ENCODE measurements at regions not wholly inside any gene's neighbourhood (a gene's known extent, or its start where the extent isn't known, plus 50 kb on each side); places are given as distances from the start of the nearest gene placed in this dataset.

- no peak for FAIRE-seq
- ATAC-seq: no peak
- TF ChIP-seq E2F5 (CRISPR knock-in tag; IDR thresholded peaks at IDR 0.05): no peak
- TF ChIP-seq HINFP (tag; conservative IDR thresholded peaks at IDR 0.05; ENCODE audit: low read depth): no peak
- H3K27ac ChIP-seq (ENCODE audit: extremely low read depth, low read depth, low read length): no peak overlapping the region
- POLR2A ChIA-PET: no interaction called here
- H3K36me3 ChIP-seq (ENCODE audit: control insufficient read depth, insufficient read depth, low read length): no peaks in the 10 kb centered on the region
- no peak overlapping the region for H3K4me3 ChIP-seq
- no peak overlapping the region for H2AFZ ChIP-seq (ENCODE audit: low read depth, low read length)
- H4K20me1 ChIP-seq (replicated peaks; ENCODE audit: control insufficient read depth, insufficient read depth, low read length): no peaks in the 10 kb centered on the region
- no peak for DNase-seq (ENCODE audit: extremely low read depth in 1 of 4, low spot score in 3 of 4)
- no peak overlapping the region for H3K4me2 ChIP-seq (ENCODE audit: insufficient read depth, low read length)
- CTCF ChIA-PET (ENCODE audit: low intra/inter-chr PET ratio): no interaction called here
- no peak overlapping the region for H3K9ac ChIP-seq (ENCODE audit: insufficient read depth in 1 of 2, low read depth in 2 of 2, low read length in 2 of 2)
- H3K9me1 ChIP-seq (ENCODE audit: control insufficient read depth, insufficient read depth, low read length): no peaks in the 10 kb centered on the region
- no peaks in the 10 kb centered on the region for H3K79me2 ChIP-seq (ENCODE audit: control insufficient read depth, insufficient read depth, low read length)
- 0% methylated on average over 5 of the region's 16 CpGs for WGBS (ENCODE audit: insufficient coverage, low coverage, missing lambda C conversion rate)
- in situ Hi-C loops (cut with MboI): no loop called here
- H3K4me1 ChIP-seq (replicated peaks in 1 of 2; ENCODE audit: control insufficient read depth in 2 of 2, insufficient read depth in 2 of 2, low read length in 2 of 2): no peaks in the 10 kb centered on the region; a peak in 1 of 5 replicates
- no TSS peak for BruUV-seq (replicated peaks)
- peaks cover 4 to 20% of the 10 kb centered on the region in 2 experiments; a peak in 2 of 5 replicates for H3K27me3 ChIP-seq (ENCODE audit: control insufficient read depth in 2 of 2, insufficient read depth in 2 of 2, low read length in 2 of 2)
- intact Hi-C loops (cut with micrococcal nuclease): no loop called here
- H3K9me3 ChIP-seq (replicated peaks; ENCODE audit: control insufficient read depth, insufficient read depth, low read depth, low read length): no peaks in the 10 kb centered on the region
Observed at GRCh38 chr14:104425171-104425681, 154.3 kb upstream of the C14orf180 start.

All from K562 (cell line).